SK-N-SH (cell line): ENCODE measurements at regions not wholly inside any gene's neighbourhood (a gene's known extent, or its start where the extent isn't known, plus 50 kb on each side); places are given as distances from the start of the nearest gene placed in this dataset.

Experiments used
- CTCF ChIP-seq: fragments of 200-600 bp; sonication (generic); IDR thresholded peaks from 2 replicates; pipeline ENCODE4 v1.6.1; 2017; ENCODE audit warnings: antibody characterized with exemption, mild to moderate bottlenecking, moderate library complexity
- EP300 ChIP-seq, 2 experiments: IDR thresholded peaks; 2 replicates each; pipeline versions ENCODE4 v1.4.0 to v1.6.1; 2012; ENCODE audit warnings: borderline replicate concordance in 1 of 2, low read depth in 1 of 2, low read length in 1 of 2
- EZH2phosphoT487 ChIP-seq: fragments of 200-600 bp; sonication (generic); IDR thresholded peaks from 2 replicates; pipeline ENCODE4 v1.6.1; 2017; ENCODE audit warnings: low read depth, mixed run types, mild to moderate bottlenecking, antibody characterized with exemption, moderate library complexity, borderline replicate concordance
- POLR2AphosphoS5 ChIP-seq: IDR thresholded peaks from 2 replicates; pipeline ENCODE4 v1.6.1; 2012; ENCODE audit warnings: low read depth, low read length
- SMC3 ChIP-seq: IDR thresholded peaks from 2 replicates; pipeline ENCODE4 v1.6.1; 2012; ENCODE audit warnings: low read depth, low read length, improper control_type of control experiment
- TF ChIP-seq, protein P1 (sequence below): fragments of 150-350 bp; IDR thresholded peaks from 2 replicates; pipeline ENCODE4 v1.6.1; 2017; ENCODE audit warnings: antibody characterized with exemption, low read length, low read depth, borderline replicate concordance

- TF ChIP-seq CTCF (no peak), EZH2phosphoT487 (no peak), POLR2AphosphoS5 (no peak), EP300 (IDR thresholded peaks at IDR 0.05; ENCODE audit: borderline replicate concordance in 1 of 2, low read depth in 1 of 2, low read length in 1 of 2) (no peak), SMC3 (no peak)
- TF ChIP-seq, protein P1, sequence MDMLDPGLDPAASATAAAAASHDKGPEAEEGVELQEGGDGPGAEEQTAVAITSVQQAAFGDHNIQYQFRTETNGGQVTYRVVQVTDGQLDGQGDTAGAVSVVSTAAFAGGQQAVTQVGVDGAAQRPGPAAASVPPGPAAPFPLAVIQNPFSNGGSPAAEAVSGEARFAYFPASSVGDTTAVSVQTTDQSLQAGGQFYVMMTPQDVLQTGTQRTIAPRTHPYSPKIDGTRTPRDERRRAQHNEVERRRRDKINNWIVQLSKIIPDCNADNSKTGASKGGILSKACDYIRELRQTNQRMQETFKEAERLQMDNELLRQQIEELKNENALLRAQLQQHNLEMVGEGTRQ: no peak
Observed at GRCh38 chr1:34683616-34684015, 71.2 kb upstream of the GJB5 start.
